ENCODE measurements at regions not wholly inside any gene's neighbourhood (a gene's known extent, or its start where the extent isn't known, plus 50 kb on each side); places are given as distances from the start of the nearest gene placed in this dataset.

DNA sequence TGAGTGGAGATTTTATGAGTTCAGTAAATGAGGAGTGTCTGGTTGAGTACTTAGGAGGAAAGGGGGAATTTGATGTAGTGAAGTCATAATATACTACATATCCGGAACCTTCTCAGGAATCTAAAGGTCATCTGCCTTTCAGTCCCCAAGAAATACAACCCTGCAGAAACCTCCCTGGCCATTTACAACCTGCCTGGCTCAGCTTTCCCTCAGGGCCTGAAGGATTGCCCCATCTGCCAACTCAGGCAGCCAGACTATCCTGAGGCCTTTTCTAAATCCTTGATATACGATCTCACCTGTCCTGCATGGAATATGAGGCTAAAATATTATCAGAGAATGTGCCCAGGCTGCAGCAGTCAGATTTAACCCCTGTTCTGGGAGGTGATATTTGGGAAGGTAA, 165.4 kb upstream of the SPOPL start:
- TF ChIP-seq EZH2 (IDR thresholded peaks at IDR 0.05) (no peak), POLR2AphosphoS5 (IDR thresholded peaks at IDR 0.05; ENCODE audit: borderline replicate concordance, low read depth, low read length) (no peak)

Measured in SK-N-MC (cell line).